Esophagus muscularis mucosa (tissue), 4 donors: ENCODE measurements at regions not wholly inside any gene's neighbourhood (a gene's known extent, or its start where the extent isn't known, plus 50 kb on each side); places are given as distances from the start of the nearest gene placed in this dataset.

Source experiments
- DNase-seq: peaks from one replicate; pipeline ENCODE4 v3.0.0-alpha.2; 2017; ENCODE audit errors: extremely low spot score
- H3K27ac ChIP-seq, 4 donors: fragments of 200-600 bp; sonication (generic); replicated peaks in 1 of 4; 1 replicate in 3 of 4; 2 replicates in 1 of 4; pipeline ENCODE4 v1.5.1; 2016 to 2019; ENCODE audit warnings: mild to moderate bottlenecking in 1 of 4
- H3K27me3 ChIP-seq, 4 donors: fragments of 200-600 bp; sonication (generic); one replicate each; pipeline versions ENCODE4 v1.5.1 to v1.6.0; 2016 to 2019
- H3K36me3 ChIP-seq, 4 donors: fragments of 200-600 bp; sonication (generic); one replicate each; pipeline ENCODE4 v1.5.1; 2016 to 2019
- H3K4me1 ChIP-seq, 4 donors: fragments of 200-600 bp; sonication (generic); one replicate each; pipeline ENCODE4 v1.5.1; 2016 to 2019
- H3K4me3 ChIP-seq, 4 donors: fragments of 200-600 bp; sonication (generic); 1 replicate in 2 of 4; 2 replicates in 2 of 4; pipeline ENCODE4 v1.5.1; 2016 to 2019; ENCODE audit warnings: mild to moderate bottlenecking in 4 of 4, moderate library complexity in 1 of 4
- H3K9me3 ChIP-seq, 4 donors: fragments of 200-600 bp; sonication (generic); 1 replicate in 3 of 4; 2 replicates in 1 of 4; pipeline ENCODE4 v1.5.1; 2016 to 2019
- EP300 ChIP-seq: sonication (generic); formaldehyde crosslinking; IDR thresholded peaks from one replicate; pipeline ENCODE4 v1.6.1; 2017; ENCODE audit warnings: antibody characterized with exemption
- POLR2A ChIP-seq: fragments of 450-650 bp; IDR thresholded peaks from one replicate; pipeline ENCODE4 v1.6.1; 2017; ENCODE audit warnings: antibody characterized with exemption, moderate library complexity, mild to moderate bottlenecking, low read depth
- POLR2AphosphoS5 ChIP-seq, 2 donors: sonication (generic); formaldehyde crosslinking; IDR thresholded peaks; one replicate each; pipeline ENCODE4 v1.6.1; 2017; ENCODE audit warnings: antibody characterized with exemption in 2 of 2
- WGBS: methylation state at CpG from one replicate; pipeline ENCODE4 v1.1.5; 2018; 5-methylcytosine and 5-hydroxymethylcytosine counted together
- intact Hi-C: fragments of 100-400 bp; cut with DNase I; formaldehyde crosslinking; loops from one replicate; pipeline ENCODE4 v1.15.1; 2023
- TF ChIP-seq, protein P1 (sequence below), 3 experiments: fragments of 200-600 bp in 2 of 3; fragments of 450-650 bp in 1 of 3; sonication (generic) in 2 of 3; IDR thresholded peaks; one replicate each; pipeline ENCODE4 v1.5.1; 2017 to 2019; ENCODE audit warnings: antibody characterized with exemption in 3 of 3, mild to moderate bottlenecking in 2 of 3, moderate library complexity in 1 of 3

- intact Hi-C loops, result no loop called here
- H3K9me3 ChIP-seq, result no peaks in the 10 kb centered on the region
- H3K4me1 ChIP-seq, result no peaks in the 10 kb centered on the region
- DNase-seq, result no peak
- no peaks in the 10 kb centered on the region for H3K36me3 ChIP-seq
- no peaks in the 10 kb centered on the region for H3K27me3 ChIP-seq
- WGBS, result 100% methylated on average over 1 of the region's 1 CpG
- no peak overlapping the region for H3K27ac ChIP-seq
- H3K4me3 ChIP-seq, result no peak overlapping the region
- no peak for TF ChIP-seq POLR2A
- TF ChIP-seq, protein P1, sequence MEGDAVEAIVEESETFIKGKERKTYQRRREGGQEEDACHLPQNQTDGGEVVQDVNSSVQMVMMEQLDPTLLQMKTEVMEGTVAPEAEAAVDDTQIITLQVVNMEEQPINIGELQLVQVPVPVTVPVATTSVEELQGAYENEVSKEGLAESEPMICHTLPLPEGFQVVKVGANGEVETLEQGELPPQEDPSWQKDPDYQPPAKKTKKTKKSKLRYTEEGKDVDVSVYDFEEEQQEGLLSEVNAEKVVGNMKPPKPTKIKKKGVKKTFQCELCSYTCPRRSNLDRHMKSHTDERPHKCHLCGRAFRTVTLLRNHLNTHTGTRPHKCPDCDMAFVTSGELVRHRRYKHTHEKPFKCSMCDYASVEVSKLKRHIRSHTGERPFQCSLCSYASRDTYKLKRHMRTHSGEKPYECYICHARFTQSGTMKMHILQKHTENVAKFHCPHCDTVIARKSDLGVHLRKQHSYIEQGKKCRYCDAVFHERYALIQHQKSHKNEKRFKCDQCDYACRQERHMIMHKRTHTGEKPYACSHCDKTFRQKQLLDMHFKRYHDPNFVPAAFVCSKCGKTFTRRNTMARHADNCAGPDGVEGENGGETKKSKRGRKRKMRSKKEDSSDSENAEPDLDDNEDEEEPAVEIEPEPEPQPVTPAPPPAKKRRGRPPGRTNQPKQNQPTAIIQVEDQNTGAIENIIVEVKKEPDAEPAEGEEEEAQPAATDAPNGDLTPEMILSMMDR (IDR thresholded peaks at IDR 0.05), result no peak
- no peak for TF ChIP-seq POLR2AphosphoS5 (IDR thresholded peaks at IDR 0.05)
- no peak for TF ChIP-seq EP300
These were observed 171.5 kb upstream of the CSNK1A1L start for GRCh38 chr13:37277007-37277406.

- Histone ChIP-seq H3K27ac (no peak overlapping the region), H3K4me3 (no peak overlapping the region), H3K9me3 (no peaks in the 10 kb centered on the region), H3K27me3 (no peaks in the 10 kb centered on the region), H3K4me1 (no peaks in the 10 kb centered on the region), H3K36me3 (no peaks in the 10 kb centered on the region)
- no peak for DNase-seq
- TF ChIP-seq EP300, result no peak
- no peak for TF ChIP-seq POLR2A
- TF ChIP-seq, protein P1 (IDR thresholded peaks at IDR 0.05), result no peak
- TF ChIP-seq POLR2AphosphoS5 (IDR thresholded peaks at IDR 0.05), result no peak
- intact Hi-C loops, result no loop called here
- 75% methylated on average over 6 of the region's 6 CpGs for WGBS
These were observed 169.4 kb upstream of the CSNK1A1L start for GRCh38 chr13:37274569-37275497.

GRCh38 chr13:37273836-37274235 lies 168.4 kb upstream of the CSNK1A1L start:
- H3K9me3 ChIP-seq, result no peaks in the 10 kb centered on the region
- no peaks in the 10 kb centered on the region for H3K4me1 ChIP-seq
- intact Hi-C loops, result no loop called here
- TF ChIP-seq, protein P1 (IDR thresholded peaks at IDR 0.05), result no peak
- TF ChIP-seq POLR2A (no peak), EP300 (no peak), POLR2AphosphoS5 (IDR thresholded peaks at IDR 0.05) (no peak)
- no peak overlapping the region for H3K4me3 ChIP-seq
- DNase-seq, result no peak
- no peaks in the 10 kb centered on the region for H3K36me3 ChIP-seq
- H3K27me3 ChIP-seq, result no peaks in the 10 kb centered on the region
- no peak overlapping the region for H3K27ac ChIP-seq
- 81% methylated on average over 1 of the region's 1 CpG for WGBS

DNA sequence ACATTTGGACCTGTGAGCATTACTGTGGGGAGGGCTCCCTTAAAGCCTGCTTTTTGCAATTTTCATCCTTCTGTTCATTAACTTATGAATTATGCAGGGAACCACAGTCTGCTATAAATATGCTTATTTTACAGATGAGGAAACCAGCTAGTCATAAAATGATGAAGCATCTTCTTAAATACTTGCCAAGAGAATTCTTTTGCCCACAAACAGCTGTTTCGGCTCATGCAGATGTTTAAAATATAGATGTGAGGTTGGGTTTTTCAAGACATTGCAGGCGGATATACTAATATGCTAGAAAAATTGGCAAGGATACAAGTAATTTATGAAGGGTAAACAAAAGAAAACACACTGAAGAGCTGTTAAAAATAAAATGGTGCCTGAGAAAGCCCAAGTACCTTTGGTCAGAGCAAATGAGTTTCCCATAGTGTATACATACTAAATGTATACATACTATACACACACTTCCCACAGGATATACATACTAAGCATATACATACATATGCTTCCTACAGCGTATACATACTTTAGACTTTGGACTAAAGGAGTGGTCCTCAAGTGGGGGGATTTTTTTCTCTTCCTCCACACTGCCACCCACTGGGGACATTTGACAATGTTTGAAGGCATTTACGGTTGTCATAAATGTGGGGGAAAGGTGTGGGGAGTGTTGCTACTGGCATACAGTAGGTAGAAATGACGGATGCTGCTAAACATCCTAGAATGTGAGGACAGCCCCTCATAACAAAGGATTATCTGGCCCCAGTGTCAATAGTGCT lies 164.9 kb upstream of the CSNK1A1L start:
- no peaks in the 10 kb centered on the region for H3K9me3 ChIP-seq
- 80% methylated on average over 5 of the region's 5 CpGs for WGBS
- no peak overlapping the region for H3K4me3 ChIP-seq
- H3K4me1 ChIP-seq, result no peaks in the 10 kb centered on the region
- TF ChIP-seq POLR2AphosphoS5 (IDR thresholded peaks at IDR 0.05) (no peak), POLR2A (no peak), EP300 (no peak)
- TF ChIP-seq, protein P1 (IDR thresholded peaks at IDR 0.05), result no peak
- no peak overlapping the region for H3K27ac ChIP-seq
- intact Hi-C loops, result no loop called here
- no peak for DNase-seq
- no peaks in the 10 kb centered on the region for H3K36me3 ChIP-seq
- H3K27me3 ChIP-seq, result no peaks in the 10 kb centered on the region
